H9 (cell line): ENCODE measurements at regions not wholly inside any gene's neighbourhood (a gene's known extent, or its start where the extent isn't known, plus 50 kb on each side); places are given as distances from the start of the nearest gene placed in this dataset.

ENCODE experiments used
- DNase-seq: peaks from one replicate; pipeline ENCODE4 v3.0.0-alpha.2; 2017
- H2AFZ ChIP-seq: one replicate; pipeline ENCODE4 v1.6.1; 2013; ENCODE audit warnings: mild to moderate bottlenecking, low read length, control low read depth, moderate library complexity
- H2AK5ac ChIP-seq: 2 replicates; pipeline ENCODE4 v1.6.1; 2013; ENCODE audit warnings: low read length, control low read depth, mixed read lengths; ENCODE audit not compliant: insufficient read length
- H2BK120ac ChIP-seq: one replicate; pipeline ENCODE4 v1.6.1; 2013; ENCODE audit warnings: low read depth, mild to moderate bottlenecking, low read length, control low read depth, inconsistent platforms; ENCODE audit not compliant: poor library complexity, severe bottlenecking
- H2BK12ac ChIP-seq: 2 replicates; pipeline ENCODE4 v1.6.1; 2013; ENCODE audit warnings: low read length, control low read depth, mixed read lengths, low read depth; ENCODE audit not compliant: insufficient read length
- H2BK15ac ChIP-seq: 2 replicates; pipeline ENCODE4 v1.6.1; 2013; ENCODE audit warnings: low read depth, low read length, control low read depth
- H2BK20ac ChIP-seq: one replicate; pipeline ENCODE4 v1.6.1; 2013; ENCODE audit warnings: low read depth, mild to moderate bottlenecking, low read length, control low read depth, inconsistent platforms; ENCODE audit not compliant: poor library complexity, severe bottlenecking
- H2BK5ac ChIP-seq: 2 replicates; pipeline ENCODE4 v1.6.1; 2013; ENCODE audit warnings: low read length, control low read depth, mixed read lengths; ENCODE audit not compliant: insufficient read length
- H3K14ac ChIP-seq: 2 replicates; pipeline ENCODE4 v1.6.1; 2013; ENCODE audit warnings: low read length, control low read depth; ENCODE audit not compliant: insufficient read depth
- H3K18ac ChIP-seq: 2 replicates; pipeline ENCODE4 v1.6.1; 2013; ENCODE audit warnings: low read depth, mild to moderate bottlenecking, mixed read lengths, low read length, control low read depth; ENCODE audit not compliant: insufficient read length
- H3K23ac ChIP-seq: 2 replicates; pipeline ENCODE4 v1.6.1; 2013; ENCODE audit warnings: low read length, control low read depth, mixed read lengths, low read depth; ENCODE audit not compliant: insufficient read length
- H3K23me2 ChIP-seq: 2 replicates; pipeline ENCODE4 v1.6.1; 2013; ENCODE audit warnings: low read depth, mild to moderate bottlenecking, mixed read lengths, low read length, control low read depth; ENCODE audit not compliant: insufficient read length, poor library complexity, severe bottlenecking
- H3K27ac ChIP-seq: 2 replicates; pipeline ENCODE4 v1.5.1; 2013; ENCODE audit warnings: low read length, control low read depth, mixed read lengths, low read depth; ENCODE audit not compliant: insufficient read length
- H3K27me3 ChIP-seq: 2 replicates; pipeline ENCODE4 v1.6.1; 2013; ENCODE audit warnings: low read length, control low read depth, inconsistent platforms; ENCODE audit not compliant: insufficient read depth
- H3K4ac ChIP-seq: 2 replicates; pipeline ENCODE4 v1.6.1; 2013; ENCODE audit warnings: low read depth, mild to moderate bottlenecking, control low read depth, inconsistent platforms, low read length, moderate library complexity
- H3K4me1 ChIP-seq: 2 replicates; pipeline ENCODE4 v1.6.1; 2013; ENCODE audit warnings: low read length, control low read depth, inconsistent platforms; ENCODE audit not compliant: insufficient read depth
- H3K4me2 ChIP-seq: 2 replicates; pipeline ENCODE4 v1.6.1; 2013; ENCODE audit warnings: low read length, control low read depth, mixed read lengths; ENCODE audit not compliant: insufficient read length, insufficient read depth
- H3K56ac ChIP-seq: 2 replicates; pipeline ENCODE4 v1.6.1; 2013; ENCODE audit warnings: low read depth, mild to moderate bottlenecking, mixed read lengths, low read length, control low read depth; ENCODE audit not compliant: insufficient read length
- H3K79me1 ChIP-seq: 2 replicates; pipeline ENCODE4 v1.6.1; 2013; ENCODE audit warnings: low read depth, mild to moderate bottlenecking, moderate library complexity, low read length, control low read depth, inconsistent platforms; ENCODE audit not compliant: insufficient read depth, poor library complexity, severe bottlenecking
- H3K79me2 ChIP-seq: 2 replicates; pipeline ENCODE4 v1.6.1; 2013; ENCODE audit warnings: low read length, control low read depth, inconsistent platforms; ENCODE audit not compliant: insufficient read depth
- H3K9ac ChIP-seq: 2 replicates; pipeline ENCODE4 v1.6.1; 2013; ENCODE audit warnings: low read length, control low read depth, mixed read lengths; ENCODE audit not compliant: insufficient read length; ENCODE audit errors: extremely low read depth
- H3K9me3 ChIP-seq: one replicate; pipeline ENCODE4 v1.6.1; 2013; ENCODE audit warnings: low read depth, low read length, inconsistent platforms; ENCODE audit not compliant: control insufficient read depth
- H3T11ph ChIP-seq: one replicate; pipeline ENCODE4 v1.6.1; 2013; ENCODE audit warnings: mild to moderate bottlenecking, low read length, control low read depth, inconsistent platforms
- H4K20me1 ChIP-seq: one replicate; pipeline ENCODE4 v1.6.1; 2013; ENCODE audit not compliant: control insufficient read depth, insufficient read length, insufficient read depth
- H4K5ac ChIP-seq: 2 replicates; pipeline ENCODE4 v1.6.1; 2013; ENCODE audit warnings: low read depth, mild to moderate bottlenecking, mixed read lengths, low read length, control low read depth; ENCODE audit not compliant: insufficient read length
- H4K8ac ChIP-seq: replicated peaks from 2 replicates; pipeline ENCODE4 v1.6.1; 2013; ENCODE audit warnings: low read length, control low read depth, mixed read lengths, low read depth; ENCODE audit not compliant: insufficient read length
- H4K91ac ChIP-seq: 2 replicates; pipeline ENCODE4 v1.6.1; 2013; ENCODE audit warnings: low read depth, mild to moderate bottlenecking, moderate library complexity, mixed read lengths, low read length, control low read depth; ENCODE audit not compliant: insufficient read length
- H3K27ac Mint-ChIP-seq, 3 experiments: 2 replicates in 2 of 3; 3 replicates in 1 of 3; pipeline ENCODE4 v1.8.0; 2020 to 2021; ENCODE audit warnings: mixed read lengths in 3 of 3, mild to moderate bottlenecking in 1 of 3, moderate library complexity in 1 of 3
- H3K27me3 Mint-ChIP-seq: 2 replicates; pipeline ENCODE4 v1.8.0; 2021; ENCODE audit warnings: low read depth, mild to moderate bottlenecking, moderate library complexity, mixed read lengths
- H3K36me3 Mint-ChIP-seq, 3 experiments: 2 replicates in 2 of 3; 3 replicates in 1 of 3; pipeline ENCODE4 v1.8.0; 2020 to 2021; ENCODE audit warnings: low read depth in 3 of 3, mixed read lengths in 3 of 3; ENCODE audit not compliant: insufficient read depth in 1 of 3
- H3K4me1 Mint-ChIP-seq, 2 experiments: 2 replicates each; pipeline ENCODE4 v1.8.0; 2020; ENCODE audit warnings: mixed read lengths in 2 of 2
- H3K4me3 Mint-ChIP-seq, 2 experiments: 2 replicates in 1 of 2; 3 replicates in 1 of 2; pipeline ENCODE4 v1.8.0; 2020 to 2021; ENCODE audit warnings: mild to moderate bottlenecking in 2 of 2, mixed read lengths in 2 of 2, moderate library complexity in 1 of 2
- H3K9me3 Mint-ChIP-seq, 2 experiments: 2 replicates in 1 of 2; 3 replicates in 1 of 2; pipeline ENCODE4 v1.8.0; 2020; ENCODE audit warnings: mild to moderate bottlenecking in 2 of 2, mixed read lengths in 2 of 2, moderate library complexity in 1 of 2
- WGBS: extraction: QIAGEN DNeasy Blood & Tissue Kit; methylation state at CpG from one replicate; pipeline ENCODE4 v1.1.7; 2013; ENCODE audit warnings: missing lambda C conversion rate, low lambda C conversion rate, mixed read lengths; ENCODE audit not compliant: insufficient read length; ENCODE audit errors: extremely low coverage; 5-methylcytosine and 5-hydroxymethylcytosine counted together
- TF ChIP-seq, protein P1 (sequence below): fragments of 200-600 bp; sonication (generic); conservative IDR thresholded peaks from 3 replicates; pipeline ENCODE4 v1.8.0; 2021; ENCODE audit warnings: antibody characterized with exemption, mild to moderate bottlenecking

DNA sequence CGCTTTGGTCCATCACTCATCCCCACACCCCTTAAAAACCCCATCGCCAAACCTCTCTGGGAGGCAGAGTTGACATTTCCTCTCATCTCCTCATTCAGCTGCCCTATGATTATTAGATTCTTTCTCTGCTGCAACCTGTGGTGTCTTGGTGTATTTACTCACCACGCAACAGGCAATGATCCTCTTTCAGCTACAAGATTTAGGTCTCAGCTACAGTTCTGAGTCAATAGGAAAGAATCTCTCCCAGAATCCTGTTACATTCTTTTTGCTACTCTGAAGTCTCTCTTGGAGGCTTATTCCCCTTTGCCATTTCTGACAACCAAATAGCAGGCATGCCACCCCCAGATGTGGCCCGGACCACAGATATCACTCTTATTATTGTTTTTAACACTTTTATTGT, 468.3 kb upstream of the GYPC start:
- Histone ChIP-seq H4K8ac (no peak overlapping the region), H3K14ac (no peak overlapping the region), H4K91ac (no peak overlapping the region), H3K79me1 (no peaks in the 10 kb centered on the region), H2BK20ac (no peak overlapping the region), H4K5ac (no peak overlapping the region), H3K56ac (no peak overlapping the region), H3K23ac (no peak overlapping the region), H2AK5ac (no peak overlapping the region), H3K79me2 (no peaks in the 10 kb centered on the region), H2BK5ac (no peak overlapping the region), H3K4me1 (no peaks in the 10 kb centered on the region), H2AFZ (no peak overlapping the region), H3K27me3 (no peaks in the 10 kb centered on the region), H3T11ph (no peak overlapping the region), H2BK15ac (no peak overlapping the region), H2BK12ac (no peak overlapping the region), H3K4ac (no peak overlapping the region), H3K18ac (no peak overlapping the region), H3K23me2 (no peaks in the 10 kb centered on the region), H3K27ac (no peak overlapping the region), H4K20me1 (no peaks in the 10 kb centered on the region), H2BK120ac (no peak overlapping the region), H3K9ac (no peak overlapping the region), H3K9me3 (no peaks in the 10 kb centered on the region), H3K4me2 (no peak overlapping the region)
- Mint-ChIP-seq H3K4me3 (no peak overlapping the region), H3K27ac (no peak overlapping the region), H3K9me3 (0 out of 5 replicates have a peak, but pooled peaks cover 0 to 2% of the 10 kb centered on the region in 2 experiments), H3K4me1 (no peaks in the 10 kb centered on the region; a peak in 1 of 4 replicates), H3K36me3 (no peaks in the 10 kb centered on the region), H3K27me3 (no peaks in the 10 kb centered on the region)
- TF ChIP-seq, protein P1, sequence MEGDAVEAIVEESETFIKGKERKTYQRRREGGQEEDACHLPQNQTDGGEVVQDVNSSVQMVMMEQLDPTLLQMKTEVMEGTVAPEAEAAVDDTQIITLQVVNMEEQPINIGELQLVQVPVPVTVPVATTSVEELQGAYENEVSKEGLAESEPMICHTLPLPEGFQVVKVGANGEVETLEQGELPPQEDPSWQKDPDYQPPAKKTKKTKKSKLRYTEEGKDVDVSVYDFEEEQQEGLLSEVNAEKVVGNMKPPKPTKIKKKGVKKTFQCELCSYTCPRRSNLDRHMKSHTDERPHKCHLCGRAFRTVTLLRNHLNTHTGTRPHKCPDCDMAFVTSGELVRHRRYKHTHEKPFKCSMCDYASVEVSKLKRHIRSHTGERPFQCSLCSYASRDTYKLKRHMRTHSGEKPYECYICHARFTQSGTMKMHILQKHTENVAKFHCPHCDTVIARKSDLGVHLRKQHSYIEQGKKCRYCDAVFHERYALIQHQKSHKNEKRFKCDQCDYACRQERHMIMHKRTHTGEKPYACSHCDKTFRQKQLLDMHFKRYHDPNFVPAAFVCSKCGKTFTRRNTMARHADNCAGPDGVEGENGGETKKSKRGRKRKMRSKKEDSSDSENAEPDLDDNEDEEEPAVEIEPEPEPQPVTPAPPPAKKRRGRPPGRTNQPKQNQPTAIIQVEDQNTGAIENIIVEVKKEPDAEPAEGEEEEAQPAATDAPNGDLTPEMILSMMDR = no peak
- DNase-seq = no peak
- WGBS = no CpG with 5 or more reads among the region's 4 CpGs
